CD14-positive monocyte (primary cell): ENCODE measurements at regions not wholly inside any gene's neighbourhood (a gene's known extent, or its start where the extent isn't known, plus 50 kb on each side); places are given as distances from the start of the nearest gene placed in this dataset.

Experiments
- DNase-seq, 3 donors: peaks; one replicate each; pipeline ENCODE4 v3.0.0-alpha.2; 2011 to 2022
- H2AFZ ChIP-seq: 2 replicates; pipeline ENCODE4 v1.6.0; 2012; ENCODE audit warnings: mild to moderate bottlenecking, low read depth, low read length, inconsistent platforms; ENCODE audit not compliant: insufficient read depth, poor library complexity, severe bottlenecking
- H3K27ac ChIP-seq, 2 donors: 1 replicate in 1 of 2; 2 replicates in 1 of 2; pipeline ENCODE4 v1.5.1; 2012 to 2013; ENCODE audit warnings: low read length in 2 of 2, control low read depth in 1 of 2, inconsistent platforms in 1 of 2, low read depth in 1 of 2, mild to moderate bottlenecking in 1 of 2
- H3K27me3 ChIP-seq, 2 donors: one replicate each; pipeline versions ENCODE4 v1.6.0 to v1.6.1; 2011 to 2013; ENCODE audit warnings: low read length in 2 of 2; ENCODE audit not compliant: control insufficient read depth in 2 of 2, insufficient read depth in 2 of 2
- H3K36me3 ChIP-seq, 2 donors: replicated peaks in 1 of 2; 1 replicate in 1 of 2; 2 replicates in 1 of 2; pipeline versions ENCODE4 v1.5.1 to v1.6.1; 2012 to 2013; ENCODE audit warnings: low read length in 2 of 2, control low read depth in 1 of 2, inconsistent platforms in 1 of 2, mild to moderate bottlenecking in 1 of 2; ENCODE audit not compliant: insufficient read depth in 2 of 2, control insufficient read depth in 1 of 2
- H3K4me1 ChIP-seq, 2 donors: 1 replicate in 1 of 2; 2 replicates in 1 of 2; pipeline versions ENCODE4 v1.5.1 to v1.6.1; 2012 to 2013; ENCODE audit warnings: low read length in 2 of 2, control low read depth in 1 of 2, inconsistent platforms in 1 of 2, mild to moderate bottlenecking in 1 of 2, moderate library complexity in 1 of 2; ENCODE audit not compliant: insufficient read depth in 2 of 2, control insufficient read depth in 1 of 2
- H3K4me2 ChIP-seq: replicated peaks from 2 replicates; pipeline ENCODE3; 2012; ENCODE audit warnings: low read length, moderate library complexity, mild to moderate bottlenecking; ENCODE audit not compliant: poor library complexity, severe bottlenecking; ENCODE audit errors: extremely low read depth
- H3K4me3 ChIP-seq, 3 experiments: fragments of 200-600 bp in 1 of 3; sonication (generic) in 1 of 3; replicated peaks in 1 of 3; 1 replicate in 2 of 3; 2 replicates in 1 of 3; pipeline ENCODE4 v1.5.1; 2011 to 2013; ENCODE audit warnings: low read length in 3 of 3, mild to moderate bottlenecking in 3 of 3, control low read depth in 2 of 3, low read depth in 2 of 3, inconsistent platforms in 1 of 3, moderate library complexity in 1 of 3
- H3K79me2 ChIP-seq: 2 replicates; pipeline ENCODE4 v1.6.0; 2012; ENCODE audit warnings: mild to moderate bottlenecking, control low read depth, inconsistent platforms, low read length, moderate library complexity; ENCODE audit not compliant: insufficient read depth
- H3K9ac ChIP-seq: 2 replicates; pipeline ENCODE4 v1.6.0; 2017; ENCODE audit warnings: low read length, mild to moderate bottlenecking; ENCODE audit not compliant: insufficient read depth, poor library complexity, severe bottlenecking
- H3K9me3 ChIP-seq, 2 donors: replicated peaks in 1 of 2; 1 replicate in 1 of 2; 2 replicates in 1 of 2; pipeline versions ENCODE4 v1.5.1 to v1.6.1; 2012 to 2013; ENCODE audit warnings: low read length in 2 of 2, control low read depth in 1 of 2; ENCODE audit not compliant: control insufficient read depth in 1 of 2, insufficient read depth in 1 of 2
- H4K20me1 ChIP-seq: 2 replicates; pipeline ENCODE4 v1.6.0; 2012; ENCODE audit warnings: mild to moderate bottlenecking, low read length, control low read depth, moderate library complexity; ENCODE audit not compliant: insufficient read depth
- H3K27ac Mint-ChIP-seq, 7 donors: one replicate each; pipeline ENCODE4 v1.8.0; 2020; ENCODE audit warnings: mild to moderate bottlenecking in 7 of 7, mixed read lengths in 7 of 7, moderate library complexity in 6 of 7, inconsistent platforms in 2 of 7
- H3K27me3 Mint-ChIP-seq, 3 donors: one replicate each; pipeline ENCODE4 v1.8.0; 2021 to 2022; ENCODE audit warnings: low read depth in 3 of 3, mild to moderate bottlenecking in 3 of 3, mixed read lengths in 3 of 3, moderate library complexity in 3 of 3, inconsistent platforms in 1 of 3
- H3K36me3 Mint-ChIP-seq, 2 donors: one replicate each; pipeline ENCODE4 v1.8.0; 2020; ENCODE audit warnings: mixed read lengths in 2 of 2, inconsistent platforms in 1 of 2, mild to moderate bottlenecking in 1 of 2
- H3K4me1 Mint-ChIP-seq: one replicate; pipeline ENCODE4 v1.8.0; 2020; ENCODE audit warnings: mild to moderate bottlenecking, mixed read lengths
- H3K4me3 Mint-ChIP-seq, 2 donors: one replicate each; pipeline ENCODE4 v1.8.0; 2020; ENCODE audit warnings: mild to moderate bottlenecking in 2 of 2, mixed read lengths in 2 of 2, moderate library complexity in 1 of 2
- H3K9me3 Mint-ChIP-seq, 7 donors: one replicate each; pipeline ENCODE4 v1.8.0; 2020 to 2022; ENCODE audit warnings: mixed read lengths in 7 of 7, mild to moderate bottlenecking in 6 of 7, moderate library complexity in 6 of 7, inconsistent platforms in 2 of 7
- WGBS: methylation state at CpG from one replicate; pipeline ENCODE4 v1.1.5; 2013; ENCODE audit warnings: missing lambda C conversion rate; ENCODE audit not compliant: insufficient coverage; 5-methylcytosine and 5-hydroxymethylcytosine counted together
- intact Hi-C, 2 donors: fragments of 100-400 bp; cut with micrococcal nuclease; formaldehyde crosslinking; loops; one replicate each; pipeline versions ENCODE4 v1.15.0 to v1.15.1; 2023
- TF ChIP-seq, protein P1 (sequence below): fragments of 200-600 bp; IDR thresholded peaks from one replicate; pipeline ENCODE4 v1.8.0; 2022; ENCODE audit warnings: antibody characterized with exemption, mild to moderate bottlenecking

DNA sequence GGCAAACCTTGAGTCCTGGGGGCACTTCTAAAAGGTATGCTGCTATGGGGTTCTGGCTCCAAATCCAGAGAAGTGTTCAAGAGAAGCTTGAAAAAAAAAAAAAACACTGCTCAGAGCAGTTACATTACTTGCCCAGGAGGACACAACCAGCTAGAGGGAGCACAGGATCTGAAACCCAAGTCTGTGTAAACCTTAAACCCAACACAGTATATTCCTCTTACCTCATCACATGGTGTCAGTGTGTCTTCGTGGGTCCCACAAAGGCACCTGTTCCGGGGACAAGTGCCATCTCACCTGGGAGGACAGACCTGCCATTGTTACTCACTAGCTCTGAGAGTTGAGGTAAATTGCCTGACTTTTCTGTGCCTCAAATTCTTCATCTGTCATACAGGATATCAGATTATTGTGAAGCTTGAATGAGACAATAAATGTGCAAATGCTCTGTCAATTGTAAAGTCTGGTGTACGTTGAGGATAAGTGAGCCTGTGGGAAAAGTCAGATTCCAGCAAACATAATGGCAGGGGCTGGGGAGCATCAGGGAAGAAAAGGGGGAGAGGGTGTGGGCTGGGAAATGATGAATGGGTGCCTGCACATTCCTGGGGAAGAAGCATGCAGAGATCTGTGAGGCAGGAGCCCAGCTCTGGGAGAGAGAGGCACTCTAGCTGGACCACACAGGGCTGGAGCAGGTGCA lies 170.4 kb upstream of the ZC3H12A start:
- DNase-seq = no peak
- Histone ChIP-seq H3K9me3 (no peaks in the 10 kb centered on the region), H3K36me3 (no peaks in the 10 kb centered on the region), H3K4me1 (no peaks in the 10 kb centered on the region), H3K4me2 (no peak overlapping the region), H2AFZ (no peak overlapping the region), H3K4me3 (no peak overlapping the region), H3K27me3 (no peaks in the 10 kb centered on the region), H3K79me2 (no peaks in the 10 kb centered on the region), H4K20me1 (no peaks in the 10 kb centered on the region), H3K27ac (no peak overlapping the region), H3K9ac (no peak overlapping the region)
- H3K36me3 Mint-ChIP-seq = no peaks in the 10 kb centered on the region
- 82% methylated on average over 3 of the region's 3 CpGs for WGBS
- TF ChIP-seq, protein P1, sequence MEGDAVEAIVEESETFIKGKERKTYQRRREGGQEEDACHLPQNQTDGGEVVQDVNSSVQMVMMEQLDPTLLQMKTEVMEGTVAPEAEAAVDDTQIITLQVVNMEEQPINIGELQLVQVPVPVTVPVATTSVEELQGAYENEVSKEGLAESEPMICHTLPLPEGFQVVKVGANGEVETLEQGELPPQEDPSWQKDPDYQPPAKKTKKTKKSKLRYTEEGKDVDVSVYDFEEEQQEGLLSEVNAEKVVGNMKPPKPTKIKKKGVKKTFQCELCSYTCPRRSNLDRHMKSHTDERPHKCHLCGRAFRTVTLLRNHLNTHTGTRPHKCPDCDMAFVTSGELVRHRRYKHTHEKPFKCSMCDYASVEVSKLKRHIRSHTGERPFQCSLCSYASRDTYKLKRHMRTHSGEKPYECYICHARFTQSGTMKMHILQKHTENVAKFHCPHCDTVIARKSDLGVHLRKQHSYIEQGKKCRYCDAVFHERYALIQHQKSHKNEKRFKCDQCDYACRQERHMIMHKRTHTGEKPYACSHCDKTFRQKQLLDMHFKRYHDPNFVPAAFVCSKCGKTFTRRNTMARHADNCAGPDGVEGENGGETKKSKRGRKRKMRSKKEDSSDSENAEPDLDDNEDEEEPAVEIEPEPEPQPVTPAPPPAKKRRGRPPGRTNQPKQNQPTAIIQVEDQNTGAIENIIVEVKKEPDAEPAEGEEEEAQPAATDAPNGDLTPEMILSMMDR = no peak
- no peak overlapping the region for H3K4me3 Mint-ChIP-seq
- intact Hi-C loops = no loop called here
- H3K4me1 Mint-ChIP-seq = no peaks in the 10 kb centered on the region
- H3K9me3 Mint-ChIP-seq = no peaks in the 10 kb centered on the region
- H3K27ac Mint-ChIP-seq = no peak overlapping the region
- H3K27me3 Mint-ChIP-seq = peaks cover 4 to 9% (median 5%) of the 10 kb centered on the region in 3 donors

DNA sequence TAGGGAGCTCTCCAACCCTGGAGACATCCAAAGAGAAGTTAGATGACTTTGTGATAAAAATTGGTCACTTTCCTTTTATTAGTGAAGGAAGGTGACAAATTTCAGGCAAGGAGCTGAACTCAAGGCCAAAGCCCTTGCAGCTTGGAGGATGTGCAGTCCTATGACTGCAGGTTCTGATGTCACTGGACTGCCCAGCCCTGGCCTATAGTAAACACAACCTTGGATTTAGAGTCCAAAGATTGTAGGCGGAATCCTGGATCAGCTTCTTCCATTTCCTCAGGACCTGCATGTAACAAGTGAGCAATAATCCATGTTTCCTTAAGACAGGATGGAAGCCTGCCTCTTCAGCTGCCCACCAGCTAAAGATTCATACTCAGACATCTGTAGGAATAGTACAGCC lies 169.3 kb upstream of the ZC3H12A start:
- H3K27me3 Mint-ChIP-seq = peaks cover 5 to 8% (median 8%) of the 10 kb centered on the region in 3 donors

More for the DNA sequence above, 169.3 kb upstream of the ZC3H12A start:
- Histone ChIP-seq H3K27me3 (no peaks in the 10 kb centered on the region), H3K9ac (no peak overlapping the region), H3K9me3 (no peaks in the 10 kb centered on the region), H4K20me1 (no peaks in the 10 kb centered on the region), H3K79me2 (no peaks in the 10 kb centered on the region), H3K4me1 (no peaks in the 10 kb centered on the region), H3K27ac (no peak overlapping the region), H3K4me3 (no peak overlapping the region), H3K4me2 (no peak overlapping the region), H2AFZ (no peak overlapping the region), H3K36me3 (no peaks in the 10 kb centered on the region)
- TF ChIP-seq, protein P1 = no peak
- Mint-ChIP-seq H3K27ac (no peak overlapping the region), H3K36me3 (no peaks in the 10 kb centered on the region), H3K4me3 (no peak overlapping the region), H3K9me3 (no peaks in the 10 kb centered on the region), H3K4me1 (no peaks in the 10 kb centered on the region)
- WGBS = 100% methylated on average over 1 of the region's 1 CpG
- no peak for DNase-seq
- intact Hi-C loops = no loop called here
